SU-DHL-6 (cell line): ENCODE measurements at regions not wholly inside any gene's neighbourhood (a gene's known extent, or its start where the extent isn't known, plus 50 kb on each side); places are given as distances from the start of the nearest gene placed in this dataset.

ENCODE experiments used
- CTCF ChIP-seq: fragments of 200-600 bp; sonication (generic); IDR thresholded peaks from one replicate; pipeline ENCODE4 v1.5.1; 2017; ENCODE audit warnings: antibody characterized with exemption, mild to moderate bottlenecking, low read length, moderate library complexity; ENCODE audit not compliant: insufficient read depth, poor library complexity, severe bottlenecking
- EZH2phosphoT487 ChIP-seq: fragments of 200-600 bp; sonication (generic), shearing (Covaris generic); conservative IDR thresholded peaks from 2 replicates; pipeline ENCODE4 v1.6.1; 2018; ENCODE audit warnings: mild to moderate bottlenecking, antibody characterized with exemption, low read length, moderate library complexity, mixed read lengths

- TF ChIP-seq CTCF (no peak), EZH2phosphoT487 (no peak)
Observed at GRCh38 chr5:58064801-58065200, 395.1 kb downstream of the PLK2 start.
